GM21786 (cell line): ENCODE measurements at regions not wholly inside any gene's neighbourhood (a gene's known extent, or its start where the extent isn't known, plus 50 kb on each side); places are given as distances from the start of the nearest gene placed in this dataset.

ENCODE experiments used
- ATAC-seq: cut with Tn5 transposase; IDR thresholded peaks from one replicate; pipeline ENCODE4 v1.9.1; 2021; ENCODE audit not compliant: unreplicated experiment

- no peak for ATAC-seq
Measured at GRCh38 chr2:19141234-19142004, 217.0 kb downstream of the OSR1 start.

GRCh38 chr2:19140463-19141208, 217.8 kb downstream of the OSR1 start:
- no peak for ATAC-seq

GRCh38 chr2:19139386-19139785, 219.0 kb downstream of the OSR1 start:
- ATAC-seq: no peak

GRCh38 chr2:19138264-19138825, 220.1 kb downstream of the OSR1 start:
- ATAC-seq: no peak

- no peak for ATAC-seq
Measured at GRCh38 chr2:19137433-19137832, 221.0 kb downstream of the OSR1 start.

- no peak for ATAC-seq
Measured at GRCh38 chr2:19132967-19133366, 225.5 kb downstream of the OSR1 start.

- no peak for ATAC-seq
Measured at GRCh38 chr2:19131871-19132270, 226.6 kb downstream of the OSR1 start.

- no peak for ATAC-seq
Measured at GRCh38 chr2:19128148-19128547, 230.3 kb downstream of the OSR1 start.

GRCh38 chr2:19127616-19128015, 230.8 kb downstream of the OSR1 start:
- no peak for ATAC-seq

GRCh38 chr2:19125901-19126680, 232.3 kb downstream of the OSR1 start:
- no peak for ATAC-seq

- ATAC-seq: no peak
Measured at GRCh38 chr2:19124135-19124534, 234.3 kb downstream of the OSR1 start.

- ATAC-seq: no peak
Measured at GRCh38 chr2:19123556-19123955, 234.9 kb downstream of the OSR1 start.

- no peak for ATAC-seq
Measured at GRCh38 chr2:19122220-19122619, 236.2 kb downstream of the OSR1 start.

GRCh38 chr2:19120941-19121750, 237.3 kb downstream of the OSR1 start:
- ATAC-seq: no peak

- ATAC-seq: no peak
Measured at GRCh38 chr2:19120181-19120580, 238.2 kb downstream of the OSR1 start.

GRCh38 chr2:19119326-19120001, 239.0 kb downstream of the OSR1 start:
- no peak for ATAC-seq

- ATAC-seq: no peak
Measured at GRCh38 chr2:19116918-19117317, 241.5 kb downstream of the OSR1 start.

- no peak for ATAC-seq
Measured at GRCh38 chr2:19114754-19115231, 243.6 kb downstream of the OSR1 start.

- no peak for ATAC-seq
Measured at GRCh38 chr2:19114126-19114525, 244.3 kb downstream of the OSR1 start.

GRCh38 chr2:19111354-19111753, 247.1 kb downstream of the OSR1 start:
- no peak for ATAC-seq
